Liver (tissue), 8 donors: ENCODE measurements at regions not wholly inside any gene's neighbourhood (a gene's known extent, or its start where the extent isn't known, plus 50 kb on each side); places are given as distances from the start of the nearest gene placed in this dataset.

Source experiments
- DNase-seq: peaks from one replicate; pipeline ENCODE4 v3.0.0-alpha.2; 2017; ENCODE audit warnings: low spot score
- H3K27ac ChIP-seq, 2 donors: one replicate each; pipeline ENCODE4 v1.7.0; 2013; ENCODE audit warnings: inconsistent platforms in 2 of 2, low read length in 2 of 2, control low read depth in 1 of 2, low read depth in 1 of 2, mild to moderate bottlenecking in 1 of 2
- H3K27me3 ChIP-seq, 4 donors: one replicate each; pipeline versions ENCODE4 v1.6.1 to v1.7.0; 2013; ENCODE audit warnings: low read length in 3 of 4, inconsistent platforms in 1 of 4, mild to moderate bottlenecking in 1 of 4, moderate library complexity in 1 of 4; ENCODE audit not compliant: control insufficient read depth in 4 of 4, insufficient read depth in 4 of 4
- H3K36me3 ChIP-seq, 4 donors: one replicate each; pipeline versions ENCODE4 v1.6.1 to v1.7.0; 2013; ENCODE audit warnings: low read length in 3 of 4, mild to moderate bottlenecking in 3 of 4, low read depth in 1 of 4, moderate library complexity in 1 of 4; ENCODE audit not compliant: control insufficient read depth in 4 of 4, insufficient read depth in 3 of 4
- H3K4me1 ChIP-seq, 4 donors: one replicate each; pipeline versions ENCODE4 v1.6.1 to v1.7.0; 2013; ENCODE audit warnings: low read length in 3 of 4, mild to moderate bottlenecking in 3 of 4, moderate library complexity in 1 of 4; ENCODE audit not compliant: control insufficient read depth in 4 of 4, insufficient read depth in 4 of 4
- H3K4me3 ChIP-seq, 3 donors: one replicate each; pipeline versions ENCODE4 v1.6.1 to v1.7.0; 2013; ENCODE audit warnings: low read length in 3 of 3, control low read depth in 1 of 3, low read depth in 1 of 3, mild to moderate bottlenecking in 1 of 3
- H3K9ac ChIP-seq, 2 donors: one replicate each; pipeline ENCODE4 v1.7.0; 2013; ENCODE audit warnings: low read length in 2 of 2, mild to moderate bottlenecking in 2 of 2, moderate library complexity in 2 of 2, control low read depth in 1 of 2, low read depth in 1 of 2
- H3K9me3 ChIP-seq, 4 donors: one replicate each; pipeline versions ENCODE4 v1.6.1 to v1.7.0; 2013; ENCODE audit warnings: low read length in 3 of 4; ENCODE audit not compliant: control insufficient read depth in 4 of 4
- FOXA1 ChIP-seq: IDR thresholded peaks from 2 replicates; pipeline ENCODE4 v1.6.1; 2016; ENCODE audit warnings: antibody characterized with exemption
- HNF4A ChIP-seq, 2 donors: conservative IDR thresholded peaks; 2 replicates each; pipeline ENCODE4 v1.6.1; 2016; ENCODE audit warnings: antibody characterized with exemption in 2 of 2, mild to moderate bottlenecking in 2 of 2
- HNF4G ChIP-seq: IDR thresholded peaks from 2 replicates; pipeline ENCODE4 v1.6.1; 2016; ENCODE audit warnings: antibody characterized with exemption
- JUND ChIP-seq, 2 donors: IDR thresholded peaks; 2 replicates each; pipeline ENCODE4 v1.6.1; 2016; ENCODE audit warnings: antibody characterized with exemption in 2 of 2
- NR2F2 ChIP-seq: IDR thresholded peaks from 2 replicates; pipeline ENCODE4 v1.6.1; 2016; ENCODE audit warnings: antibody characterized with exemption
- RAD21 ChIP-seq, 2 donors: IDR thresholded peaks; 2 replicates each; pipeline ENCODE4 v1.6.1; 2016; ENCODE audit warnings: antibody characterized with exemption in 2 of 2, mild to moderate bottlenecking in 2 of 2
- REST ChIP-seq: IDR thresholded peaks from 2 replicates; pipeline ENCODE4 v1.6.1; 2016; ENCODE audit warnings: antibody characterized with exemption, mild to moderate bottlenecking
- RXRA ChIP-seq, 2 donors: IDR thresholded peaks; 2 replicates each; pipeline ENCODE4 v1.6.1; 2017 to 2018; ENCODE audit warnings: antibody characterized with exemption in 2 of 2, mild to moderate bottlenecking in 1 of 2
- SP1 ChIP-seq: IDR thresholded peaks from 2 replicates; pipeline ENCODE4 v1.6.1; 2018; ENCODE audit warnings: antibody characterized with exemption, mild to moderate bottlenecking
- TAF1 ChIP-seq: conservative IDR thresholded peaks from 2 replicates; pipeline ENCODE4 v1.6.1; 2016; ENCODE audit warnings: antibody characterized with exemption, mild to moderate bottlenecking
- YY1 ChIP-seq: IDR thresholded peaks from 2 replicates; pipeline ENCODE4 v1.6.1; 2016; ENCODE audit warnings: antibody characterized with exemption, mild to moderate bottlenecking
- WGBS: extraction: QIAGEN DNeasy Blood & Tissue Kit; methylation state at CpG from one replicate; pipeline ENCODE4 v1.1.7; 2013; 5-methylcytosine and 5-hydroxymethylcytosine counted together
- TF ChIP-seq, protein P1 (sequence below): IDR thresholded peaks from 2 replicates; pipeline ENCODE4 v1.6.1; 2016; ENCODE audit warnings: antibody characterized with exemption
- TF ChIP-seq, protein P2 (sequence below): IDR thresholded peaks from 2 replicates; pipeline ENCODE4 v1.6.1; 2016; ENCODE audit warnings: antibody characterized with exemption
- TF ChIP-seq, protein P3 (sequence below): fragments of 150-350 bp; IDR thresholded peaks from 2 replicates; pipeline ENCODE4 v1.5.1; 2017; ENCODE audit warnings: improper control_type of control experiment, low read depth, low read length; ENCODE audit not compliant: missing input control
- TF ChIP-seq, protein P4 (sequence below): IDR thresholded peaks from 2 replicates; pipeline ENCODE4 v1.6.1; 2016; ENCODE audit warnings: antibody characterized with exemption
- donor health status: healthy.
- donor health status: healthy.
- donor health status: healthy.
- donor health status: healthy.
- donor health status: healthy.

DNA sequence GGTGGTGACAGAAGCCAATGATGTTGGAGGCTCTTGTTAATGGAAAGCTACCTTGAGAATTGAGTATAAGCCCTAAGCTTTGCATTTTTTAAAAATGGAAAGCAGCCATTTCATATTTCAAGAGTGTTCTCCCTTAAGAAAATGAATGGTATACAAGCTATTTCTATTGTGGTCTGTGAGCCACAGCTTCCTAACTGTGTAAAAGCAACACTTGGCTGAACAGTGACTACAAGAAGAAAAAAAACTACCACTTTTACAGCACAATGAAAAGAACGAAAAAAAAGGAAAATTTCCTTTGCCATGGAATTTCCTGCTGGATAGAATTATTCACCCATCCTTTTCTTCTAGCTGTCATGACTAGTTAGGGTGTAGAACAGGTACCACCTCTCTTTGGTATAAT is 397.1 kb upstream of the BTBD3 start:
- no peak for DNase-seq
- H3K27me3 ChIP-seq, result peaks cover 0 to 2% (median 0%) of the 10 kb centered on the region in 4 donors
- TF ChIP-seq REST (no peak), TAF1 (no peak), RXRA (IDR thresholded peaks at IDR 0.05) (no peak), HNF4G (no peak), JUND (IDR thresholded peaks at IDR 0.05) (no peak)
- TF ChIP-seq, protein P1, sequence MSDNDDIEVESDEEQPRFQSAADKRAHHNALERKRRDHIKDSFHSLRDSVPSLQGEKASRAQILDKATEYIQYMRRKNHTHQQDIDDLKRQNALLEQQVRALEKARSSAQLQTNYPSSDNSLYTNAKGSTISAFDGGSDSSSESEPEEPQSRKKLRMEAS, result no peak
- TF ChIP-seq, protein P2, sequence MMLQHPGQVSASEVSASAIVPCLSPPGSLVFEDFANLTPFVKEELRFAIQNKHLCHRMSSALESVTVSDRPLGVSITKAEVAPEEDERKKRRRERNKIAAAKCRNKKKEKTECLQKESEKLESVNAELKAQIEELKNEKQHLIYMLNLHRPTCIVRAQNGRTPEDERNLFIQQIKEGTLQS, result no peak
- TF ChIP-seq, protein P3, sequence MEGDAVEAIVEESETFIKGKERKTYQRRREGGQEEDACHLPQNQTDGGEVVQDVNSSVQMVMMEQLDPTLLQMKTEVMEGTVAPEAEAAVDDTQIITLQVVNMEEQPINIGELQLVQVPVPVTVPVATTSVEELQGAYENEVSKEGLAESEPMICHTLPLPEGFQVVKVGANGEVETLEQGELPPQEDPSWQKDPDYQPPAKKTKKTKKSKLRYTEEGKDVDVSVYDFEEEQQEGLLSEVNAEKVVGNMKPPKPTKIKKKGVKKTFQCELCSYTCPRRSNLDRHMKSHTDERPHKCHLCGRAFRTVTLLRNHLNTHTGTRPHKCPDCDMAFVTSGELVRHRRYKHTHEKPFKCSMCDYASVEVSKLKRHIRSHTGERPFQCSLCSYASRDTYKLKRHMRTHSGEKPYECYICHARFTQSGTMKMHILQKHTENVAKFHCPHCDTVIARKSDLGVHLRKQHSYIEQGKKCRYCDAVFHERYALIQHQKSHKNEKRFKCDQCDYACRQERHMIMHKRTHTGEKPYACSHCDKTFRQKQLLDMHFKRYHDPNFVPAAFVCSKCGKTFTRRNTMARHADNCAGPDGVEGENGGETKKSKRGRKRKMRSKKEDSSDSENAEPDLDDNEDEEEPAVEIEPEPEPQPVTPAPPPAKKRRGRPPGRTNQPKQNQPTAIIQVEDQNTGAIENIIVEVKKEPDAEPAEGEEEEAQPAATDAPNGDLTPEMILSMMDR, result no peak
- TF ChIP-seq, protein P4, sequence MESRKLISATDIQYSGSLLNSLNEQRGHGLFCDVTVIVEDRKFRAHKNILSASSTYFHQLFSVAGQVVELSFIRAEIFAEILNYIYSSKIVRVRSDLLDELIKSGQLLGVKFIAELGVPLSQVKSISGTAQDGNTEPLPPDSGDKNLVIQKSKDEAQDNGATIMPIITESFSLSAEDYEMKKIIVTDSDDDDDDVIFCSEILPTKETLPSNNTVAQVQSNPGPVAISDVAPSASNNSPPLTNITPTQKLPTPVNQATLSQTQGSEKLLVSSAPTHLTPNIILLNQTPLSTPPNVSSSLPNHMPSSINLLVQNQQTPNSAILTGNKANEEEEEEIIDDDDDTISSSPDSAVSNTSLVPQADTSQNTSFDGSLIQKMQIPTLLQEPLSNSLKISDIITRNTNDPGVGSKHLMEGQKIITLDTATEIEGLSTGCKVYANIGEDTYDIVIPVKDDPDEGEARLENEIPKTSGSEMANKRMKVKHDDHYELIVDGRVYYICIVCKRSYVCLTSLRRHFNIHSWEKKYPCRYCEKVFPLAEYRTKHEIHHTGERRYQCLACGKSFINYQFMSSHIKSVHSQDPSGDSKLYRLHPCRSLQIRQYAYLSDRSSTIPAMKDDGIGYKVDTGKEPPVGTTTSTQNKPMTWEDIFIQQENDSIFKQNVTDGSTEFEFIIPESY, result no peak
- H3K4me3 ChIP-seq, result no peak overlapping the region
- H3K36me3 ChIP-seq, result no peaks in the 10 kb centered on the region
- WGBS, result 4% methylated on average over 1 of the region's 1 CpG
- H3K4me1 ChIP-seq, result no peaks in the 10 kb centered on the region
- no peak overlapping the region for H3K9ac ChIP-seq
- H3K9me3 ChIP-seq, result peaks cover 4 to 10% (median 10%) of the 10 kb centered on the region in 4 donors
- no peak overlapping the region for H3K27ac ChIP-seq

- H3K27ac ChIP-seq, result no peak overlapping the region
- H3K9me3 ChIP-seq, result peaks cover 4 to 10% (median 10%) of the 10 kb centered on the region in 4 donors
- H3K4me3 ChIP-seq, result no peak overlapping the region
- DNase-seq, result no peak
- H3K36me3 ChIP-seq, result no peaks in the 10 kb centered on the region
- WGBS, result 73% methylated on average over 4 of the region's 4 CpGs
- H3K4me1 ChIP-seq, result no peaks in the 10 kb centered on the region
- H3K9ac ChIP-seq, result no peak overlapping the region
- H3K27me3 ChIP-seq, result peaks cover 0 to 2% (median 0%) of the 10 kb centered on the region in 4 donors
- TF ChIP-seq FOXA1, result no peak
- no peak for TF ChIP-seq REST
- no peak for TF ChIP-seq TAF1
- TF ChIP-seq SP1, result no peak
- no peak for TF ChIP-seq YY1
- TF ChIP-seq, protein P4, result no peak
- TF ChIP-seq RAD21 (IDR thresholded peaks at IDR 0.05), result no peak
- TF ChIP-seq RXRA (IDR thresholded peaks at IDR 0.05), result no peak
- TF ChIP-seq HNF4G, result no peak
- TF ChIP-seq HNF4A (conservative IDR thresholded peaks at IDR 0.05), result no peak
- TF ChIP-seq, protein P1, result no peak
- TF ChIP-seq JUND (IDR thresholded peaks at IDR 0.05), result no peak
- TF ChIP-seq NR2F2, result no peak
Measured at GRCh38 chr20:11521476-11522365, 396.0 kb upstream of the BTBD3 start.
